CD4-positive, alpha-beta T cell (primary cell): ENCODE measurements at regions not wholly inside any gene's neighbourhood (a gene's known extent, or its start where the extent isn't known, plus 50 kb on each side); places are given as distances from the start of the nearest gene placed in this dataset.
A peak's percentile ranks its signal among the peaks of the same experiment; 100 is the strongest.

Source experiments
- ATAC-seq: fragments of 200-7000 bp; cut with Tn5 transposase; one replicate; pipeline ENCODE4 v1.10.0; 2022; ENCODE audit warnings: mild to moderate bottlenecking; ENCODE audit not compliant: poor library complexity
- CTCF ChIA-PET: fragments of 350-600 bp; sonication (Branson Sonifier 250); formaldehyde crosslinking; loops from one replicate; lab custom pipeline; 2021; ENCODE audit warnings: antibody characterized with exemption, inconsistent platforms; lab: Charles Lee
- POLR2A ChIA-PET: fragments of 350-600 bp; sonication (Branson Sonifier 250); formaldehyde crosslinking; loops from one replicate; lab custom pipeline; 2021; ENCODE audit warnings: antibody characterized with exemption, inconsistent platforms; lab: Charles Lee
- DNase-seq, 14 experiments: peaks; one replicate each; pipeline ENCODE4 v3.0.0-alpha.2; 2013 to 2020; ENCODE audit warnings: mixed read lengths in 2 of 14
- H3K27ac ChIP-seq, 2 donors: one replicate each; pipeline versions ENCODE4 v1.5.1 to v1.7.0; 2013; ENCODE audit warnings: low read length in 2 of 2, low read depth in 1 of 2, mild to moderate bottlenecking in 1 of 2
- H3K27me3 ChIP-seq, 2 experiments: 1 replicate in 1 of 2; 2 replicates in 1 of 2; pipeline versions ENCODE4 v1.6.1 to v1.7.0; 2013; ENCODE audit warnings: low read length in 2 of 2, control low read depth in 1 of 2, mild to moderate bottlenecking in 1 of 2, moderate library complexity in 1 of 2; ENCODE audit not compliant: insufficient read depth in 2 of 2, control insufficient read depth in 1 of 2
- H3K36me3 ChIP-seq: one replicate; pipeline ENCODE4 v1.6.1; 2013; ENCODE audit warnings: low read length, control low read depth; ENCODE audit not compliant: insufficient read depth
- H3K4me1 ChIP-seq: one replicate; pipeline ENCODE4 v1.6.1; 2013; ENCODE audit warnings: low read length, control low read depth; ENCODE audit not compliant: insufficient read depth
- H3K4me3 ChIP-seq: one replicate; pipeline ENCODE4 v1.5.1; 2013; ENCODE audit warnings: mild to moderate bottlenecking, low read length, moderate library complexity
- H3K9me3 ChIP-seq, 2 experiments: 1 replicate in 1 of 2; 2 replicates in 1 of 2; pipeline versions ENCODE4 v1.6.1 to v1.7.0; 2013; ENCODE audit warnings: low read length in 2 of 2, mild to moderate bottlenecking in 2 of 2, control low read depth in 1 of 2, moderate library complexity in 1 of 2; ENCODE audit not compliant: control insufficient read depth in 1 of 2, insufficient read depth in 1 of 2
- H3K27ac Mint-ChIP-seq: one replicate; pipeline ENCODE4 v1.8.0; 2020; ENCODE audit warnings: mixed read lengths
- H3K27me3 Mint-ChIP-seq: one replicate; pipeline ENCODE4 v1.8.0; 2021; ENCODE audit warnings: mixed read lengths
- H3K36me3 Mint-ChIP-seq: one replicate; pipeline ENCODE4 v1.8.0; 2021; ENCODE audit warnings: low read depth, mixed read lengths
- H3K4me1 Mint-ChIP-seq: one replicate; pipeline ENCODE4 v1.8.0; 2021; ENCODE audit warnings: low read depth, mixed read lengths
- H3K4me3 Mint-ChIP-seq: one replicate; pipeline ENCODE4 v1.8.0; 2020; ENCODE audit warnings: mild to moderate bottlenecking, mixed read lengths
- H3K9me3 Mint-ChIP-seq: one replicate; pipeline ENCODE4 v1.8.0; 2020; ENCODE audit warnings: mixed read lengths
- intact Hi-C, 2 experiments: fragments of 100-400 bp; cut with DNase I in 1 of 2; cut with micrococcal nuclease in 1 of 2; formaldehyde crosslinking; loops; one replicate each; pipeline versions ENCODE4 v1.15.1 to v1.9.0; 2023 to 2025; cut with DNase I, micrococcal nuclease
- TF ChIP-seq, protein P1 (sequence below): fragments of 200-600 bp; IDR thresholded peaks from one replicate; pipeline ENCODE4 v1.8.0; 2022; ENCODE audit warnings: antibody characterized with exemption, mild to moderate bottlenecking

DNA sequence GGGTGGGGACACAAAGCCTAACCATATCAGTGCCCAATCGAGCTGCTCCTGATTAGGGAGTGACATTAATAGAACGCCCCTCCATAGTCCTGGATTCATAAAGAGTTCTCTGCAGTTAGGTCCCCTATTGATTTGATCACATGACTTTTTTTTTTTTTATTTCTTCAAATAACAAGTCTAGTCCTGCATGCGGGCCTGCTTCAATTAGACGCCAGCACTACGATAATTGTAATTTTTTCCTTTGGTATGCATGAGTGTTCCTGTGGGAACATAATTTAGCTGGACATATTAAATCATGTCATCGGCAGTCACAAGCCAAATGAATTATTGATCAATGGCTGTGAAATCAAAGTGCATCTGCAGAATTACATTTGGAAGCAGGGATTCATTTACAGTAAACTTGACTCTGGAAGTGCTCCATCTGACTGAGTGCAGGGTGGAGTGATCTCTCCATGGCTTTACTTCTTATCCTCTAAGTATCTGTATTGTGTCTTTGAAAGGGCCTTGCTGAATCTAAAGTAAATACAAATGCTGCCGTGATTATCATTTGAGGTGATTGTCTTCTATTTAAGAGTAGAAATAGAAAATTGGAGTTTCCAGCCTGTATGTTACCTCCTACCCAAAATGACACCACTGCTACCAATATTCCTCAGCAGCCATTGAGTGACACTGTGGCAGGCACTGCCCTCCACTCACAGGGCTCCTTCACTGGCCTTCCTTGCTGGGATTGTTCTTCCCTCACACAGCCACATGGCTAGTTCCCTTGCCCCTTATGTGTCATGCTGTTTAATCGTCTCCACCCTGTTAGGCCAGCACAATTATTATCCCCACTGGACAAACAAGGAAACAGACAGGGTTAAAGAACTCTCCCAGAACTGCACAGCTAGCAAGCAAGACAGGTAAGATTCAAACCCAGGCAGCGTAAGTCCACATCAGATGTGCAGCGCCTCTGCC lies 337.4 kb upstream of the ID2 start:
- H3K36me3 Mint-ChIP-seq, result no peaks in the 10 kb centered on the region
- no peak overlapping the region for H3K27ac ChIP-seq
- DNase-seq, result no peak
- TF ChIP-seq, protein P1, sequence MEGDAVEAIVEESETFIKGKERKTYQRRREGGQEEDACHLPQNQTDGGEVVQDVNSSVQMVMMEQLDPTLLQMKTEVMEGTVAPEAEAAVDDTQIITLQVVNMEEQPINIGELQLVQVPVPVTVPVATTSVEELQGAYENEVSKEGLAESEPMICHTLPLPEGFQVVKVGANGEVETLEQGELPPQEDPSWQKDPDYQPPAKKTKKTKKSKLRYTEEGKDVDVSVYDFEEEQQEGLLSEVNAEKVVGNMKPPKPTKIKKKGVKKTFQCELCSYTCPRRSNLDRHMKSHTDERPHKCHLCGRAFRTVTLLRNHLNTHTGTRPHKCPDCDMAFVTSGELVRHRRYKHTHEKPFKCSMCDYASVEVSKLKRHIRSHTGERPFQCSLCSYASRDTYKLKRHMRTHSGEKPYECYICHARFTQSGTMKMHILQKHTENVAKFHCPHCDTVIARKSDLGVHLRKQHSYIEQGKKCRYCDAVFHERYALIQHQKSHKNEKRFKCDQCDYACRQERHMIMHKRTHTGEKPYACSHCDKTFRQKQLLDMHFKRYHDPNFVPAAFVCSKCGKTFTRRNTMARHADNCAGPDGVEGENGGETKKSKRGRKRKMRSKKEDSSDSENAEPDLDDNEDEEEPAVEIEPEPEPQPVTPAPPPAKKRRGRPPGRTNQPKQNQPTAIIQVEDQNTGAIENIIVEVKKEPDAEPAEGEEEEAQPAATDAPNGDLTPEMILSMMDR, result no peak
- POLR2A ChIA-PET, result no interaction called here
- no peaks in the 10 kb centered on the region for H3K27me3 Mint-ChIP-seq
- no peaks in the 10 kb centered on the region for H3K9me3 ChIP-seq
- H3K4me3 ChIP-seq, result no peak overlapping the region
- intact Hi-C loops, result no loop called here
- no peak for ATAC-seq
- no peaks in the 10 kb centered on the region for H3K9me3 Mint-ChIP-seq
- H3K27ac Mint-ChIP-seq, result no peak overlapping the region
- peaks cover 10% of the 10 kb centered on the region for H3K4me1 ChIP-seq
- no peak overlapping the region for H3K4me3 Mint-ChIP-seq
- H3K27me3 ChIP-seq, result no peaks in the 10 kb centered on the region
- no peaks in the 10 kb centered on the region for H3K36me3 ChIP-seq
- no peaks in the 10 kb centered on the region for H3K4me1 Mint-ChIP-seq
- CTCF ChIA-PET, result no interaction called here

GRCh38 chr2:8345200-8345599 lies 336.7 kb upstream of the ID2 start:
- ATAC-seq (no peak), DNase-seq (no peak)
- TF ChIP-seq, protein P1, result no peak
- H3K27ac ChIP-seq, result no peak overlapping the region
- Mint-ChIP-seq H3K27ac (no peak overlapping the region), H3K9me3 (no peaks in the 10 kb centered on the region), H3K4me1 (no peaks in the 10 kb centered on the region), H3K4me3 (no peak overlapping the region), H3K27me3 (no peaks in the 10 kb centered on the region), H3K36me3 (no peaks in the 10 kb centered on the region)
- intact Hi-C loops, result no loop called here
- no peaks in the 10 kb centered on the region for H3K27me3 ChIP-seq
- H3K9me3 ChIP-seq, result no peaks in the 10 kb centered on the region
- H3K4me1 ChIP-seq, result peaks cover 10% of the 10 kb centered on the region
- H3K36me3 ChIP-seq, result no peaks in the 10 kb centered on the region
- ChIA-PET POLR2A (no interaction called here), CTCF (no interaction called here)
- no peak overlapping the region for H3K4me3 ChIP-seq

GRCh38 chr2:8346208-8346607 lies 335.6 kb upstream of the ID2 start:
- H3K4me1 ChIP-seq, result peaks cover 10% of the 10 kb centered on the region
- H3K4me3 ChIP-seq, result no peak overlapping the region
- ChIA-PET POLR2A (no interaction called here), CTCF (no interaction called here)
- ATAC-seq, result no peak
- H3K27me3 ChIP-seq, result no peaks in the 10 kb centered on the region
- no peaks in the 10 kb centered on the region for H3K9me3 ChIP-seq
- H3K4me3 Mint-ChIP-seq, result no peak overlapping the region
- H3K4me1 Mint-ChIP-seq, result no peaks in the 10 kb centered on the region
- H3K27ac Mint-ChIP-seq, result no peak overlapping the region
- no peaks in the 10 kb centered on the region for H3K27me3 Mint-ChIP-seq
- no peaks in the 10 kb centered on the region for H3K36me3 Mint-ChIP-seq
- TF ChIP-seq, protein P1, result no peak
- no peaks in the 10 kb centered on the region for H3K36me3 ChIP-seq
- no peak overlapping the region for H3K27ac ChIP-seq
- H3K9me3 Mint-ChIP-seq, result no peaks in the 10 kb centered on the region
- DNase-seq, result peak in 1 of 14 experiments; percentile 53
- intact Hi-C loops, result no loop called here
